HEK293 (cell line): ENCODE measurements at regions not wholly inside any gene's neighbourhood (a gene's known extent, or its start where the extent isn't known, plus 50 kb on each side); places are given as distances from the start of the nearest gene placed in this dataset.
A peak's percentile ranks its signal among the peaks of the same experiment; 100 is the strongest.

Experiments used
- CTCF ChIA-PET: fragments of 350-600 bp; formaldehyde crosslinking; extraction: SDS; loops from one replicate; lab custom pipeline; 2021; ENCODE audit warnings: antibody characterized with exemption; lab: Yijun Ruan, JAX
- POLR2A ChIA-PET: fragments of 300-600 bp; formaldehyde crosslinking; extraction: SDS; loops from one replicate; lab custom pipeline; 2020; ENCODE audit warnings: antibody characterized with exemption, inconsistent platforms; lab: Yijun Ruan, JAX
- H3K27ac ChIP-seq: fragments of 200-500 bp; sonication (Bioruptor generic); 2 replicates; pipeline ENCODE4 v1.5.1; 2014; ENCODE audit warnings: low read depth, low read length, control low read depth, inconsistent platforms; ENCODE audit errors: extremely low read depth
- H3K36me3 ChIP-seq, 2 experiments: fragments of 200-500 bp in 1 of 2; sonication (Bioruptor generic) in 1 of 2; 1 replicate in 1 of 2; 2 replicates in 1 of 2; pipeline ENCODE4 v1.5.1; 2014 to 2017; ENCODE audit warnings: inconsistent platforms in 2 of 2, low read length in 2 of 2; ENCODE audit not compliant: control insufficient read depth in 2 of 2, insufficient read depth in 1 of 2
- H3K4me1 ChIP-seq: fragments of 200-500 bp; sonication (Bioruptor generic); 2 replicates; pipeline ENCODE4 v1.5.1; 2014; ENCODE audit warnings: mild to moderate bottlenecking, low read length, inconsistent platforms; ENCODE audit not compliant: control insufficient read depth, insufficient read depth
- H3K4me3 ChIP-seq: 2 replicates; pipeline ENCODE4 v1.5.1; 2011; ENCODE audit warnings: low read depth, mild to moderate bottlenecking, control low read depth, low read length, moderate library complexity
- H3K9me3 ChIP-seq: fragments of 200-500 bp; sonication (Bioruptor generic); 2 replicates; pipeline ENCODE4 v1.5.1; 2014; ENCODE audit warnings: low read depth, low read length, inconsistent platforms; ENCODE audit not compliant: control insufficient read depth, insufficient read depth
- HOXA7 ChIP-seq: sonication (generic); formaldehyde crosslinking; IDR thresholded peaks from 2 replicates; pipeline ENCODE4 v1.8.1; 2022; ENCODE audit warnings: missing genetic modification reagents, borderline replicate concordance
- KLF1 ChIP-seq: fragments of 450-650 bp; formaldehyde crosslinking; IDR thresholded peaks from 2 replicates; pipeline ENCODE4 v1.5.1; 2016; ENCODE audit warnings: missing biosample characterization, missing genetic modification characterization
- KLF7 ChIP-seq: fragments of 450-650 bp; formaldehyde crosslinking; IDR thresholded peaks from 2 replicates; pipeline ENCODE4 v1.5.1; 2016; ENCODE audit warnings: missing biosample characterization, missing genetic modification characterization, borderline replicate concordance
- SETDB1 ChIP-seq: IDR thresholded peaks from one replicate; pipeline ENCODE4 v1.6.1; 2017; ENCODE audit warnings: mild to moderate bottlenecking, low read length, moderate library complexity, mixed read lengths; ENCODE audit not compliant: insufficient read length
- SP2 ChIP-seq: fragments of 450-650 bp; formaldehyde crosslinking; IDR thresholded peaks from 2 replicates; pipeline ENCODE4 v1.5.1; 2016; ENCODE audit warnings: missing biosample characterization, missing genetic modification characterization
- SP3 ChIP-seq: fragments of 450-650 bp; formaldehyde crosslinking; IDR thresholded peaks from 2 replicates; pipeline ENCODE4 v1.5.1; 2016; ENCODE audit warnings: missing biosample characterization, missing genetic modification characterization
- SP7 ChIP-seq: fragments of 450-650 bp; formaldehyde crosslinking; IDR thresholded peaks from 2 replicates; pipeline ENCODE4 v1.5.1; 2016; ENCODE audit warnings: missing biosample characterization, missing genetic modification characterization
- TCF7L2 ChIP-seq: IDR thresholded peaks from 2 replicates; pipeline ENCODE4 v1.6.1; 2011; ENCODE audit warnings: low read depth, mild to moderate bottlenecking, inconsistent platforms, low read length, moderate library complexity, borderline replicate concordance
- YY1 ChIP-seq: fragments of 450-650 bp; formaldehyde crosslinking; IDR thresholded peaks from 2 replicates; pipeline ENCODE4 v1.5.1; 2018; ENCODE audit warnings: missing biosample characterization, missing genetic modification characterization
- ZBTB20 ChIP-seq: fragments of 450-650 bp; formaldehyde crosslinking; IDR thresholded peaks from 2 replicates; pipeline ENCODE4 v1.5.1; 2016; ENCODE audit warnings: missing biosample characterization, missing genetic modification characterization
- ZNF140 ChIP-seq: fragments of 450-650 bp; formaldehyde crosslinking; IDR thresholded peaks from 2 replicates; pipeline ENCODE4 v1.5.1; 2016; ENCODE audit warnings: missing biosample characterization, missing genetic modification characterization
- ZNF146 ChIP-seq: fragments of 450-650 bp; formaldehyde crosslinking; IDR thresholded peaks from 2 replicates; pipeline ENCODE4 v1.5.1; 2016; ENCODE audit warnings: missing biosample characterization, missing genetic modification characterization
- ZNF26 ChIP-seq: fragments of 450-650 bp; formaldehyde crosslinking; IDR thresholded peaks from 2 replicates; pipeline ENCODE4 v1.5.1; 2016; ENCODE audit warnings: missing biosample characterization, missing genetic modification characterization
- ZNF292 ChIP-seq: fragments of 450-650 bp; formaldehyde crosslinking; IDR thresholded peaks from 2 replicates; pipeline ENCODE4 v1.5.1; 2016; ENCODE audit warnings: low read depth, missing biosample characterization, missing genetic modification characterization, borderline replicate concordance
- ZNF426 ChIP-seq: fragments of 450-650 bp; formaldehyde crosslinking; IDR thresholded peaks from 2 replicates; pipeline ENCODE4 v1.5.1; 2017; ENCODE audit warnings: missing biosample characterization, missing genetic modification characterization, mild to moderate bottlenecking, inconsistent platforms, moderate library complexity
- ZNF48 ChIP-seq: fragments of 450-650 bp; formaldehyde crosslinking; IDR thresholded peaks from 2 replicates; pipeline ENCODE4 v1.5.1; 2016; ENCODE audit warnings: missing biosample characterization, missing genetic modification characterization
- ZNF513 ChIP-seq: fragments of 450-650 bp; IDR thresholded peaks from 2 replicates; pipeline ENCODE4 v1.5.1; 2018; ENCODE audit warnings: missing biosample characterization, missing genetic modification characterization
- ZNF585B ChIP-seq: fragments of 450-650 bp; formaldehyde crosslinking; IDR thresholded peaks from 2 replicates; pipeline ENCODE4 v1.5.1; 2016; ENCODE audit warnings: missing biosample characterization, missing genetic modification characterization
- ZNF677 ChIP-seq: fragments of 450-650 bp; IDR thresholded peaks from 2 replicates; pipeline ENCODE4 v1.5.0; 2018; ENCODE audit warnings: missing biosample characterization, mild to moderate bottlenecking, missing genetic modification characterization, moderate library complexity
- ZNF785 ChIP-seq: fragments of 450-650 bp; formaldehyde crosslinking; IDR thresholded peaks from 2 replicates; pipeline ENCODE4 v1.5.1; 2016; ENCODE audit warnings: missing biosample characterization, missing genetic modification characterization

DNA sequence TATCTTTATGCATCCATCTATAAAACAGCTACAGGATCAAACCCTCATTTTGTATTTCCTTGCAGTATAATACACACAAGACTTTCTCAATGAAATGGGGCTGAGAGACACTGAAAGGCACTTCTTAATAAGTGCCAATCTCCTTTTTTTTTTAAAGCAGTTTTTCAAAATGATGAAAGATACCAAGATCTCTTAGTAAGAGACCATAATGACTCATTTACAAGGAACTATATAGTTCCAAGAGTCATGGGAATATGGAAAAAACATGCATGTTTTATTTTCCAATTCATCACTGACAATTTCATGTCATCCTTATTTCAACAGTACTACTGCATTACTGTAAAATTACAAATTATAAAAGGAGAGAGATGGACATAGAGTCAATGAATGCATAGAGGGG is 973.7 kb downstream of the GATA3 start:
- TF ChIP-seq HOXA7 (CRISPR knock-in tag) (no peak), ZNF785 (tag by site-specific recombination) (no peak), ZNF292 (tag by site-specific recombination) (no peak), SP3 (tag by site-specific recombination) (no peak), KLF1 (no peak), ZNF146 (no peak), YY1 (tag by site-specific recombination) (no peak), ZNF426 (tag by site-specific recombination) (no peak), KLF7 (tag by site-specific recombination) (no peak), ZNF48 (no peak), ZNF140 (no peak), SP7 (tag by site-specific recombination) (no peak), ZNF677 (tag by site-specific recombination) (no peak), TCF7L2 (no peak), ZBTB20 (tag by site-specific recombination) (no peak)
- CTCF ChIA-PET: no interaction called here
- no peaks in the 10 kb centered on the region for H3K36me3 ChIP-seq

GRCh38 chr10:9035355-9035754 is 980.9 kb downstream of the GATA3 start:
- H3K4me3 ChIP-seq: no peak overlapping the region
- TF ChIP-seq ZNF513 (tag by site-specific recombination) (no peak), SP2 (tag by site-specific recombination) (no peak)
- ChIA-PET CTCF (no interaction called here), POLR2A (no interaction called here)
- no peak overlapping the region for H3K27ac ChIP-seq
- H3K36me3 ChIP-seq: no peaks in the 10 kb centered on the region
- H3K9me3 ChIP-seq: no peaks in the 10 kb centered on the region
- H3K4me1 ChIP-seq: no peaks in the 10 kb centered on the region

More for the DNA sequence above, 973.7 kb downstream of the GATA3 start:
- POLR2A ChIA-PET: no interaction called here
- Histone ChIP-seq H3K4me1 (no peaks in the 10 kb centered on the region), H3K9me3 (no peaks in the 10 kb centered on the region), H3K27ac (no peak overlapping the region), H3K4me3 (no peak overlapping the region)

- CTCF ChIA-PET: no interaction called here
- TF ChIP-seq ZNF26 (tag by site-specific recombination) (peak; percentile 92), SETDB1 (peak; percentile 42), ZNF585B (tag by site-specific recombination) (no peak)
Observed at GRCh38 chr10:9036711-9037204, 982.3 kb downstream of the GATA3 start.

More at GRCh38 chr10:9036711-9037204, 982.3 kb downstream of the GATA3 start:
- Histone ChIP-seq H3K4me1 (no peaks in the 10 kb centered on the region), H3K27ac (no peak overlapping the region), H3K4me3 (no peak overlapping the region), H3K9me3 (no peaks in the 10 kb centered on the region), H3K36me3 (no peaks in the 10 kb centered on the region)
- POLR2A ChIA-PET: no interaction called here
